ENCODE measurements at regions not wholly inside any gene's neighbourhood (a gene's known extent, or its start where the extent isn't known, plus 50 kb on each side); places are given as distances from the start of the nearest gene placed in this dataset.

- H3K27ac Mint-ChIP-seq: no peak overlapping the region
- no peaks in the 10 kb centered on the region for H3K4me1 Mint-ChIP-seq (ENCODE audit: low read depth)
- H3K9me3 Mint-ChIP-seq: peaks cover 11% of the 10 kb centered on the region
- no peaks in the 10 kb centered on the region; the same call in 1 of the 2 replicates for H3K27me3 Mint-ChIP-seq (ENCODE audit: insufficient read depth)
- no peak overlapping the region for H3K4me3 Mint-ChIP-seq
- TF ChIP-seq CTCF (IDR thresholded peaks at IDR 0.05): no peak
- no peaks in the 10 kb centered on the region for H3K36me3 Mint-ChIP-seq (ENCODE audit: low read depth)
- no peak for DNase-seq
Observed at GRCh38 chr2:59083075-59083828, 842.1 kb upstream of the FANCL start.

GRCh38 chr2:59082657-59083056 lies 841.5 kb upstream of the FANCL start:
- H3K4me3 Mint-ChIP-seq: no peak overlapping the region
- DNase-seq: no peak
- peaks cover 11% of the 10 kb centered on the region for H3K9me3 Mint-ChIP-seq
- no peaks in the 10 kb centered on the region for H3K36me3 Mint-ChIP-seq (ENCODE audit: low read depth)
- H3K4me1 Mint-ChIP-seq (ENCODE audit: low read depth): no peaks in the 10 kb centered on the region
- no peaks in the 10 kb centered on the region; the same call in 1 of the 2 replicates for H3K27me3 Mint-ChIP-seq (ENCODE audit: insufficient read depth)
- no peak overlapping the region for H3K27ac Mint-ChIP-seq
- TF ChIP-seq CTCF (IDR thresholded peaks at IDR 0.05): no peak

- Mint-ChIP-seq H3K27ac (no peak overlapping the region), H3K27me3 (ENCODE audit: insufficient read depth) (no peaks in the 10 kb centered on the region), H3K4me3 (no peak overlapping the region), H3K9me3 (peaks cover 11% of the 10 kb centered on the region), H3K4me1 (ENCODE audit: low read depth) (no peaks in the 10 kb centered on the region), H3K36me3 (ENCODE audit: low read depth) (no peaks in the 10 kb centered on the region)
- no peak for DNase-seq
- TF ChIP-seq CTCF (IDR thresholded peaks at IDR 0.05): no peak
Observed at GRCh38 chr2:59080451-59081181, 839.5 kb upstream of the FANCL start.

GRCh38 chr2:59077981-59078531 lies 836.9 kb upstream of the FANCL start:
- Mint-ChIP-seq H3K4me3 (no peak overlapping the region), H3K27me3 (ENCODE audit: insufficient read depth) (no peaks in the 10 kb centered on the region), H3K9me3 (peaks cover 5% of the 10 kb centered on the region; the same call in 1 of the 2 replicates), H3K4me1 (ENCODE audit: low read depth) (no peaks in the 10 kb centered on the region), H3K27ac (no peak overlapping the region), H3K36me3 (ENCODE audit: low read depth) (no peaks in the 10 kb centered on the region)
- TF ChIP-seq CTCF (IDR thresholded peaks at IDR 0.05): no peak
- no peak for DNase-seq

GRCh38 chr2:59077026-59077725 lies 836.1 kb upstream of the FANCL start:
- no peak overlapping the region for H3K27ac Mint-ChIP-seq
- no peak for TF ChIP-seq CTCF (IDR thresholded peaks at IDR 0.05)
- no peaks in the 10 kb centered on the region for H3K27me3 Mint-ChIP-seq (ENCODE audit: insufficient read depth)
- no peak for DNase-seq
- H3K9me3 Mint-ChIP-seq: peaks cover 5% of the 10 kb centered on the region; the same call in 1 of the 2 replicates
- no peaks in the 10 kb centered on the region for H3K4me1 Mint-ChIP-seq (ENCODE audit: low read depth)
- no peak overlapping the region for H3K4me3 Mint-ChIP-seq
- H3K36me3 Mint-ChIP-seq (ENCODE audit: low read depth): no peaks in the 10 kb centered on the region

Measured in HFFc6 (cell line).